ENCODE measurements at regions not wholly inside any gene's neighbourhood (a gene's known extent, or its start where the extent isn't known, plus 50 kb on each side); places are given as distances from the start of the nearest gene placed in this dataset.

DNA sequence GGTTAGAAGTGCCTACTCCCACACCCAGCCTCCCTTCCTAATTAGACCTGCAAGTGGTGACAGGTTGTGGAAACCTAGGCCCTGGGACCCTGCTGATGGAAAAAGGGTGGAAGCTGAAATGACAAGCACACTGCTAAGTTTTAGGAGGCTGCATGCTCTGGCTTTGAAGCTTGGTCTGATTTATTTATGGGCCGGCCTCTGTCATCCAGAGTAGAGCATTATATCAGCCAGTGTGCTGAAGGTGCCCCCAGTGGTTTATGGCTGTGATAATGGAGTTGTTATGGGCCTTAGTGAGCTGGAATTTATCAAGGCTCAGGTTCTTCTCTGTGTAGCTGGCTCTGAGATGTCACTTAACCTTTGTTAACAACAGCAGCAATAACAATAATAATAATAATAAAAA, 142.6 kb downstream of the UTP18 start:
- TF ChIP-seq, protein P1, sequence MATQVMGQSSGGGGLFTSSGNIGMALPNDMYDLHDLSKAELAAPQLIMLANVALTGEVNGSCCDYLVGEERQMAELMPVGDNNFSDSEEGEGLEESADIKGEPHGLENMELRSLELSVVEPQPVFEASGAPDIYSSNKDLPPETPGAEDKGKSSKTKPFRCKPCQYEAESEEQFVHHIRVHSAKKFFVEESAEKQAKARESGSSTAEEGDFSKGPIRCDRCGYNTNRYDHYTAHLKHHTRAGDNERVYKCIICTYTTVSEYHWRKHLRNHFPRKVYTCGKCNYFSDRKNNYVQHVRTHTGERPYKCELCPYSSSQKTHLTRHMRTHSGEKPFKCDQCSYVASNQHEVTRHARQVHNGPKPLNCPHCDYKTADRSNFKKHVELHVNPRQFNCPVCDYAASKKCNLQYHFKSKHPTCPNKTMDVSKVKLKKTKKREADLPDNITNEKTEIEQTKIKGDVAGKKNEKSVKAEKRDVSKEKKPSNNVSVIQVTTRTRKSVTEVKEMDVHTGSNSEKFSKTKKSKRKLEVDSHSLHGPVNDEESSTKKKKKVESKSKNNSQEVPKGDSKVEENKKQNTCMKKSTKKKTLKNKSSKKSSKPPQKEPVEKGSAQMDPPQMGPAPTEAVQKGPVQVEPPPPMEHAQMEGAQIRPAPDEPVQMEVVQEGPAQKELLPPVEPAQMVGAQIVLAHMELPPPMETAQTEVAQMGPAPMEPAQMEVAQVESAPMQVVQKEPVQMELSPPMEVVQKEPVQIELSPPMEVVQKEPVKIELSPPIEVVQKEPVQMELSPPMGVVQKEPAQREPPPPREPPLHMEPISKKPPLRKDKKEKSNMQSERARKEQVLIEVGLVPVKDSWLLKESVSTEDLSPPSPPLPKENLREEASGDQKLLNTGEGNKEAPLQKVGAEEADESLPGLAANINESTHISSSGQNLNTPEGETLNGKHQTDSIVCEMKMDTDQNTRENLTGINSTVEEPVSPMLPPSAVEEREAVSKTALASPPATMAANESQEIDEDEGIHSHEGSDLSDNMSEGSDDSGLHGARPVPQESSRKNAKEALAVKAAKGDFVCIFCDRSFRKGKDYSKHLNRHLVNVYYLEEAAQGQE (IDR thresholded peaks at IDR 0.05; ENCODE audit: insufficient read depth in 1 of 2, low read depth in 2 of 2, low read length in 2 of 2), result no peak
- no peak for TF ChIP-seq POLR2AphosphoS5 (IDR thresholded peaks at IDR 0.05; ENCODE audit: low read depth, low read length)
- no peak for TF ChIP-seq FOXP2 (optimal IDR thresholded peaks at IDR 0.05; ENCODE audit: borderline replicate concordance, extremely low read depth, extremely low read length, insufficient read depth)
- TF ChIP-seq TAF1 (IDR thresholded peaks at IDR 0.05; ENCODE audit: borderline replicate concordance, insufficient read depth, low read length), result no peak
- TF ChIP-seq SIN3A (IDR thresholded peaks at IDR 0.05; ENCODE audit: borderline replicate concordance, insufficient read depth, low read length), result no peak
